GM12874 (cell line): ENCODE measurements at regions not wholly inside any gene's neighbourhood (a gene's known extent, or its start where the extent isn't known, plus 50 kb on each side); places are given as distances from the start of the nearest gene placed in this dataset.

Source experiments
- TF ChIP-seq, protein P1 (sequence below): IDR thresholded peaks from 2 replicates; pipeline ENCODE4 v1.5.1; 2011; ENCODE audit warnings: low read depth, mild to moderate bottlenecking, control low read depth, low read length, moderate library complexity; ENCODE audit not compliant: insufficient read depth

- TF ChIP-seq, protein P1, sequence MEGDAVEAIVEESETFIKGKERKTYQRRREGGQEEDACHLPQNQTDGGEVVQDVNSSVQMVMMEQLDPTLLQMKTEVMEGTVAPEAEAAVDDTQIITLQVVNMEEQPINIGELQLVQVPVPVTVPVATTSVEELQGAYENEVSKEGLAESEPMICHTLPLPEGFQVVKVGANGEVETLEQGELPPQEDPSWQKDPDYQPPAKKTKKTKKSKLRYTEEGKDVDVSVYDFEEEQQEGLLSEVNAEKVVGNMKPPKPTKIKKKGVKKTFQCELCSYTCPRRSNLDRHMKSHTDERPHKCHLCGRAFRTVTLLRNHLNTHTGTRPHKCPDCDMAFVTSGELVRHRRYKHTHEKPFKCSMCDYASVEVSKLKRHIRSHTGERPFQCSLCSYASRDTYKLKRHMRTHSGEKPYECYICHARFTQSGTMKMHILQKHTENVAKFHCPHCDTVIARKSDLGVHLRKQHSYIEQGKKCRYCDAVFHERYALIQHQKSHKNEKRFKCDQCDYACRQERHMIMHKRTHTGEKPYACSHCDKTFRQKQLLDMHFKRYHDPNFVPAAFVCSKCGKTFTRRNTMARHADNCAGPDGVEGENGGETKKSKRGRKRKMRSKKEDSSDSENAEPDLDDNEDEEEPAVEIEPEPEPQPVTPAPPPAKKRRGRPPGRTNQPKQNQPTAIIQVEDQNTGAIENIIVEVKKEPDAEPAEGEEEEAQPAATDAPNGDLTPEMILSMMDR = no peak
Measured at GRCh38 chr3:118151164-118151563, 883.5 kb downstream of the IGSF11 start.

DNA sequence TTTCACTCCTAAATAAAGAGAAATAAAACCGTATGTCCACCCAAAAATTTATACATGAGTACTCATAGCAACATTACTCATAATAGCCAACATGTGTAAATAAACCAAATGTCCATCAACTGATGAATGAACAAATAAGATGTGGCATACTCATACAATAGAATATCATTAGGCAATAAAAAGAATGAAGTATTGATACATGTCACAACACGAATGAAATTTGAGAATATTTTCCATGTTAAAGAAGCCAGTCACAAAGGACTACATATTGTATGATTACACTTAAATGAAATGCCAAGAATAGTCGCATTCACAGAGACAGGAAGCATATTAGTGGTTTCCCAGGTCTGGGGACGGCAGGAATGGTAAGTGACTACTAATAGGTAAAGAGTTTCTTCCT lies 869.2 kb downstream of the IGSF11 start:
- TF ChIP-seq, protein P1 = no peak

GRCh38 chr3:118167571-118167970 lies 867.1 kb downstream of the IGSF11 start:
- TF ChIP-seq, protein P1 = no peak

GRCh38 chr3:118168175-118168574 lies 866.5 kb downstream of the IGSF11 start:
- TF ChIP-seq, protein P1 = no peak

- TF ChIP-seq, protein P1 = no peak
Measured at GRCh38 chr3:118171236-118171852, 863.3 kb downstream of the IGSF11 start.

GRCh38 chr3:118180853-118181252 lies 853.8 kb downstream of the IGSF11 start:
- TF ChIP-seq, protein P1 = no peak

- TF ChIP-seq, protein P1 = no peak
Measured at GRCh38 chr3:118181274-118181673, 853.4 kb downstream of the IGSF11 start.
